SK-N-SH (cell line): ENCODE measurements at regions not wholly inside any gene's neighbourhood (a gene's known extent, or its start where the extent isn't known, plus 50 kb on each side); places are given as distances from the start of the nearest gene placed in this dataset.
"Not testable (repeated sequence)": the region's sequence is repeated elsewhere in the genome, so short reads cannot be mapped to it uniquely, and the experiment has no call there.

Experiments
- CTCF ChIA-PET: fragments of 300-600, 350-600 bp; formaldehyde crosslinking; extraction: SDS; loops from one replicate; lab custom pipeline; 2021; lab: Yijun Ruan, JAX
- POLR2A ChIA-PET: fragments of 350-600 bp; sonication (Branson Sonifier 250); formaldehyde crosslinking; extraction: SDS; loops from one replicate; lab custom pipeline; 2020; ENCODE audit warnings: antibody characterized with exemption, inconsistent platforms; lab: Yijun Ruan, JAX
- DNase-seq: peaks from one replicate; pipeline ENCODE4 v3.0.0; 2012
- H2AFZ ChIP-seq: fragments of 200-600 bp; sonication (generic); 2 replicates; pipeline ENCODE4 v1.8.1; 2016; ENCODE audit warnings: antibody characterized with exemption, mild to moderate bottlenecking, low read depth
- H3F3A ChIP-seq: fragments of 200-600 bp; sonication (generic); replicated peaks from 2 replicates; pipeline ENCODE3; 2016; ENCODE audit warnings: antibody characterized with exemption, mild to moderate bottlenecking; ENCODE audit not compliant: insufficient read depth
- H3K27ac ChIP-seq, 2 experiments: fragments of 200-500 bp in 1 of 2; fragments of 200-600 bp in 1 of 2; sonication (Bioruptor generic) in 1 of 2; sonication (generic), shearing (Covaris generic) in 1 of 2; 2 replicates each; pipeline versions ENCODE4 v1.5.1 to v1.6.1; 2014 to 2016; ENCODE audit warnings: low read depth in 2 of 2, inconsistent platforms in 1 of 2, low read length in 1 of 2, mild to moderate bottlenecking in 1 of 2, mixed read lengths in 1 of 2
- H3K27me3 ChIP-seq: fragments of 200-600 bp; sonication (generic), shearing (Covaris generic); 2 replicates; pipeline ENCODE4 v1.6.1; 2016; ENCODE audit warnings: mixed run types; ENCODE audit not compliant: insufficient read depth
- H3K36me3 ChIP-seq, 2 experiments: fragments of 200-500 bp in 1 of 2; fragments of 200-600 bp in 1 of 2; sonication (Bioruptor generic) in 1 of 2; sonication (generic) in 1 of 2; replicated peaks in 1 of 2; 2 replicates each; pipeline versions ENCODE3 to v1.5.1; 2014 to 2016; ENCODE audit warnings: low read length in 1 of 2, mild to moderate bottlenecking in 1 of 2; ENCODE audit not compliant: insufficient read depth in 2 of 2, control insufficient read depth in 1 of 2
- H3K4me1 ChIP-seq, 2 experiments: fragments of 200-500 bp in 1 of 2; fragments of 200-600 bp in 1 of 2; sonication (Bioruptor generic) in 1 of 2; sonication (generic), shearing (Covaris generic) in 1 of 2; 2 replicates each; pipeline versions ENCODE4 v1.5.1 to v1.6.1; 2014 to 2016; ENCODE audit warnings: low read depth in 1 of 2, low read length in 1 of 2, mixed run types in 1 of 2; ENCODE audit not compliant: insufficient read depth in 2 of 2, control insufficient read depth in 1 of 2
- H3K4me2 ChIP-seq: fragments of 200-600 bp; sonication (generic), shearing (Covaris generic); 2 replicates; pipeline ENCODE4 v1.6.1; 2017; ENCODE audit warnings: mixed run types
- H3K4me3 ChIP-seq, 2 experiments: fragments of 200-500 bp in 1 of 2; fragments of 200-600 bp in 1 of 2; sonication (Bioruptor generic) in 1 of 2; sonication (generic), shearing (Covaris generic) in 1 of 2; 2 replicates each; pipeline versions ENCODE4 v1.5.1 to v1.8.1; 2014 to 2016; ENCODE audit warnings: low read depth in 2 of 2, inconsistent platforms in 1 of 2, low read length in 1 of 2, mild to moderate bottlenecking in 1 of 2, mixed read lengths in 1 of 2, moderate library complexity in 1 of 2
- H3K79me2 ChIP-seq: fragments of 200-600 bp; sonication (generic); 2 replicates; pipeline ENCODE4 v1.8.1; 2017; ENCODE audit warnings: mild to moderate bottlenecking; ENCODE audit not compliant: insufficient read depth
- H3K9ac ChIP-seq: fragments of 200-600 bp; sonication (generic); 2 replicates; pipeline ENCODE4 v1.6.1; 2017; ENCODE audit warnings: mixed run types
- H3K9me2 ChIP-seq: fragments of 200-600 bp; sonication (generic); 2 replicates; pipeline ENCODE4 v1.6.1; 2017; ENCODE audit warnings: mixed run types
- H3K9me3 ChIP-seq: fragments of 200-600 bp; sonication (generic); 2 replicates; pipeline ENCODE4 v1.6.1; 2017; ENCODE audit warnings: mixed run types, mild to moderate bottlenecking, moderate library complexity
- H4K20me1 ChIP-seq: fragments of 200-600 bp; sonication (generic); 2 replicates; pipeline ENCODE4 v1.6.1; 2017; ENCODE audit warnings: mild to moderate bottlenecking, mixed run types; ENCODE audit not compliant: insufficient read depth
- GABPA ChIP-seq: IDR thresholded peaks from 2 replicates; pipeline ENCODE4 v1.4.0; 2012; ENCODE audit warnings: low read depth, mild to moderate bottlenecking
- JUND ChIP-seq: IDR thresholded peaks from 2 replicates; pipeline ENCODE4 v1.4.0; 2012
- RAD21 ChIP-seq: IDR thresholded peaks from 2 replicates; pipeline ENCODE4 v1.6.1; 2012; ENCODE audit warnings: mild to moderate bottlenecking, low read length
- RFX5 ChIP-seq: IDR thresholded peaks from 2 replicates; pipeline ENCODE4 v1.6.1; 2012; ENCODE audit warnings: mild to moderate bottlenecking, improper control_type of control experiment, low read length
- RXRA ChIP-seq: IDR thresholded peaks from 2 replicates; pipeline ENCODE4 v1.4.0; 2012; ENCODE audit warnings: low read depth, mild to moderate bottlenecking, borderline replicate concordance
- TCF12 ChIP-seq: IDR thresholded peaks from 2 replicates; pipeline ENCODE4 v1.4.0; 2012
- USF1 ChIP-seq: IDR thresholded peaks from 2 replicates; pipeline ENCODE4 v1.4.0; 2012; ENCODE audit warnings: low read depth, borderline replicate concordance
- YY1 ChIP-seq: IDR thresholded peaks from 2 replicates; pipeline ENCODE4 v1.4.0; 2012; ENCODE audit warnings: low read depth, mild to moderate bottlenecking
- WGBS: methylation state at CpG from one replicate; pipeline ENCODE4 v1.1.6; 2017; ENCODE audit warnings: low lambda C conversion rate; 5-methylcytosine and 5-hydroxymethylcytosine counted together
- TF ChIP-seq, protein P1 (sequence below): IDR thresholded peaks from 2 replicates; pipeline ENCODE4 v1.4.0; 2012; ENCODE audit warnings: low read depth, borderline replicate concordance
- TF ChIP-seq, protein P2 (sequence below): fragments of 200-600 bp; sonication (generic); IDR thresholded peaks from 2 replicates; pipeline ENCODE4 v1.6.1; 2017; ENCODE audit warnings: antibody characterized with exemption, mild to moderate bottlenecking, moderate library complexity

GRCh38 chr20:43383026-43383795 lies 74.5 kb upstream of the SRSF6 start (continued):
- TF ChIP-seq USF1 (no peak), GABPA (no peak), JUND (no peak), RXRA (no peak), RAD21 (no peak)

GRCh38 chr20:43382135-43382534 lies 75.6 kb upstream of the SRSF6 start:
- H3K36me3 ChIP-seq, H3K79me2 ChIP-seq, DNase-seq, POLR2A ChIA-PET, H2AFZ ChIP-seq, H3K9me2 ChIP-seq, H3F3A ChIP-seq, H3K4me2 ChIP-seq, H3K4me1 ChIP-seq, H3K9me3 ChIP-seq, H3K27ac ChIP-seq, H3K4me3 ChIP-seq, H4K20me1 ChIP-seq, H3K9ac ChIP-seq, H3K27me3 ChIP-seq: not testable (repeated sequence)
- CTCF ChIA-PET: interaction anchor here (0.8 kb wide), 1 partner anchor 191 kb away, joined by 3 read pairs; no protein-coding TSS in a partner anchor
- WGBS: 28% methylated on average over 5 of the region's 6 CpGs

- H3K4me3 ChIP-seq, H3K79me2 ChIP-seq, H3K36me3 ChIP-seq, H3K9ac ChIP-seq, DNase-seq, POLR2A ChIA-PET, H3K4me2 ChIP-seq, H3F3A ChIP-seq, H3K9me2 ChIP-seq, H3K4me1 ChIP-seq, H2AFZ ChIP-seq, H3K9me3 ChIP-seq, H4K20me1 ChIP-seq, H3K27ac ChIP-seq, H3K27me3 ChIP-seq: not testable (repeated sequence)
- CTCF ChIA-PET: interaction anchor here (1.0 kb wide), 1 partner anchor 20 kb away, joined by 3 read pairs; no protein-coding TSS in a partner anchor
- 16% methylated on average over 9 of the region's 9 CpGs for WGBS
Measured at GRCh38 chr20:43381533-43381932, 76.2 kb upstream of the SRSF6 start.

DNA sequence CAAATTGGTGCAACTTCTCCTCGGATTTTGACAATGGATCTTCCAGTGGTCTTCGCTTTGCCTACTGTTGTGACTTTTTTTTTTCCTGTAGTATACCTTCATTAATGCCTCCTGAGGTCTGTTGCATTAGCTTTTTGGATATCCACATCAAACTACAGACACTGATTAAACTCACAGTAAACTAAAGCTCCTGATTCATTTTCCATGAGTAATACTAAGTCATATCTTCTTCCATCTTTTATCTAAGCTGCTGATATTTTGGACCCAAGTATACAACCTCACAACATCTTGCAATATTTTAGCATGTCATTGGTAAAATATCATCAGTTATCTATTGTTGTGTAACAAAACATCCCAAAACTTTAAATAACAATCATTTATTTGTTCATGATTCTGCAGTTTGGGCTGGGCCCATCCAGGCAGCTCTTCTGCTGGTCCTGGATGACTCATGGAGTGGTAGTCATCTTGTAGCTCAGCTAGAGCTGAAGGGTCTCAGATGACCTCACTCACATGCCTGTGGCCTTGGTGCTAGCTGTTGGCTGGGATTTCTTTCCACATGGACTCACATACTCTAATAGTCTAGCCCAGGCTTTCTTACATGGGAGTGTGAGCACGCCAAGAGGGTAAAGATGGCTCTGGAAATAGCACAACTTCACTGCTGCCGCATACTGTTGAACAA lies 78.3 kb upstream of the SRSF6 start:
- Histone ChIP-seq H3K9ac (no peak overlapping the region), H3K9me2 (no peaks in the 10 kb centered on the region), H3K4me2 (no peak overlapping the region), H3K27ac (no peak overlapping the region), H3F3A (no peaks in the 10 kb centered on the region), H2AFZ (no peak overlapping the region), H3K36me3 (no peaks in the 10 kb centered on the region), H3K79me2 (no peaks in the 10 kb centered on the region), H3K4me1 (no peaks in the 10 kb centered on the region; a peak in 1 of 4 replicates), H3K27me3 (no peaks in the 10 kb centered on the region), H4K20me1 (no peaks in the 10 kb centered on the region), H3K4me3 (no peak overlapping the region), H3K9me3 (no peaks in the 10 kb centered on the region)
- POLR2A ChIA-PET: no interaction called here
- TF ChIP-seq RFX5 (no peak), YY1 (no peak), TCF12 (no peak)
- TF ChIP-seq, protein P1, sequence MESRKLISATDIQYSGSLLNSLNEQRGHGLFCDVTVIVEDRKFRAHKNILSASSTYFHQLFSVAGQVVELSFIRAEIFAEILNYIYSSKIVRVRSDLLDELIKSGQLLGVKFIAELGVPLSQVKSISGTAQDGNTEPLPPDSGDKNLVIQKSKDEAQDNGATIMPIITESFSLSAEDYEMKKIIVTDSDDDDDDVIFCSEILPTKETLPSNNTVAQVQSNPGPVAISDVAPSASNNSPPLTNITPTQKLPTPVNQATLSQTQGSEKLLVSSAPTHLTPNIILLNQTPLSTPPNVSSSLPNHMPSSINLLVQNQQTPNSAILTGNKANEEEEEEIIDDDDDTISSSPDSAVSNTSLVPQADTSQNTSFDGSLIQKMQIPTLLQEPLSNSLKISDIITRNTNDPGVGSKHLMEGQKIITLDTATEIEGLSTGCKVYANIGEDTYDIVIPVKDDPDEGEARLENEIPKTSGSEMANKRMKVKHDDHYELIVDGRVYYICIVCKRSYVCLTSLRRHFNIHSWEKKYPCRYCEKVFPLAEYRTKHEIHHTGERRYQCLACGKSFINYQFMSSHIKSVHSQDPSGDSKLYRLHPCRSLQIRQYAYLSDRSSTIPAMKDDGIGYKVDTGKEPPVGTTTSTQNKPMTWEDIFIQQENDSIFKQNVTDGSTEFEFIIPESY: no peak
- TF ChIP-seq, protein P2, sequence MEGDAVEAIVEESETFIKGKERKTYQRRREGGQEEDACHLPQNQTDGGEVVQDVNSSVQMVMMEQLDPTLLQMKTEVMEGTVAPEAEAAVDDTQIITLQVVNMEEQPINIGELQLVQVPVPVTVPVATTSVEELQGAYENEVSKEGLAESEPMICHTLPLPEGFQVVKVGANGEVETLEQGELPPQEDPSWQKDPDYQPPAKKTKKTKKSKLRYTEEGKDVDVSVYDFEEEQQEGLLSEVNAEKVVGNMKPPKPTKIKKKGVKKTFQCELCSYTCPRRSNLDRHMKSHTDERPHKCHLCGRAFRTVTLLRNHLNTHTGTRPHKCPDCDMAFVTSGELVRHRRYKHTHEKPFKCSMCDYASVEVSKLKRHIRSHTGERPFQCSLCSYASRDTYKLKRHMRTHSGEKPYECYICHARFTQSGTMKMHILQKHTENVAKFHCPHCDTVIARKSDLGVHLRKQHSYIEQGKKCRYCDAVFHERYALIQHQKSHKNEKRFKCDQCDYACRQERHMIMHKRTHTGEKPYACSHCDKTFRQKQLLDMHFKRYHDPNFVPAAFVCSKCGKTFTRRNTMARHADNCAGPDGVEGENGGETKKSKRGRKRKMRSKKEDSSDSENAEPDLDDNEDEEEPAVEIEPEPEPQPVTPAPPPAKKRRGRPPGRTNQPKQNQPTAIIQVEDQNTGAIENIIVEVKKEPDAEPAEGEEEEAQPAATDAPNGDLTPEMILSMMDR: no peak
- CTCF ChIA-PET: interaction anchor here (0.9 to 1.8 kb wide), 2 partner anchors 11 to 30 kb away, joined by 3 to 5 read pairs; no protein-coding TSS in a partner anchor
- 12% methylated on average over 4 of the region's 4 CpGs for WGBS
- DNase-seq: no peak
